GM18507 (cell line): ENCODE measurements at regions not wholly inside any gene's neighbourhood (a gene's known extent, or its start where the extent isn't known, plus 50 kb on each side); places are given as distances from the start of the nearest gene placed in this dataset.

ENCODE experiments used
- DNase-seq: peaks from one replicate; pipeline ENCODE4 v3.0.0; 2011; ENCODE audit warnings: low read depth; ENCODE audit not compliant: insufficient read length; ENCODE audit errors: extremely low spot score
- FAIRE-seq: peaks from 2 replicates; lab custom pipeline; 2011; peaks lifted over from hg19 to GRCh38; lab: Jason Lieb, UNC

DNA sequence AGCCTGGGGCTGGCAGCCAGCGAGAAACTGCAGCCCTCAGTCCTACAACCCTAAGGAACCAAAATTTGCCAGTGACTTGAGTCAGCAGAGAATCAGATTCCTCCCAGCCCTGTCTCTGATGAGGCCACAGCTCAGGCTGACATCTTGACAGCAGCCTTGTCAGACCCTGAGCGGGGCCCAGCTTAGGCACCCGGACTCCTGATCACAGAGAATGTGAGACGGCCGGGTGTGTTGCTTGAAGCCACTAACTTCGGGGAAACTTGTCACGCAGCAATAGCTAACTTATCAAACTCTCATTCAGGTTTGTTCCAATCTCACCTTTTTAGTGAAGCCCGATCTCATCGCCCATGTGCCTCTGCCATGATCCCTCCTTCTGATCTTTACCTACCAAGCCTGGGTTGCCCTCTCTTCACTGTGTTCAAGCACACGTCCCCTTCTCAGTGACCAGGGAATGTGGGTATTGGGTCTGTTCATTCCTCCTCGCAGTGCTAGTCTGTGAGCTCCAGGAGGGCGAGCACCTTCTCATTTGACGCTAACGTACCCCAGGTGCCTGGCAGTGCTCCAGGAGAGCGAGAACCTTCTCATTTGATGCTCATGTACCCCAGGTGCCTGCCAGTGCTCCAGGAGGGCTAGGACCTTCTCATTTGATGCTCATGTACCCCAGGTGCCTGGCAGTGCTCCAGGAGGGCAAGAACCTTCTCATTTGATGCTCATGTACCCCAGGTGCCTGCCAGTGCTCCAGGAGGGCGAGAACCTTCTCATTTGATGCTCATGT, 280.7 kb downstream of the BRD1 start:
- FAIRE-seq (no peak), DNase-seq (no peak)

DNA sequence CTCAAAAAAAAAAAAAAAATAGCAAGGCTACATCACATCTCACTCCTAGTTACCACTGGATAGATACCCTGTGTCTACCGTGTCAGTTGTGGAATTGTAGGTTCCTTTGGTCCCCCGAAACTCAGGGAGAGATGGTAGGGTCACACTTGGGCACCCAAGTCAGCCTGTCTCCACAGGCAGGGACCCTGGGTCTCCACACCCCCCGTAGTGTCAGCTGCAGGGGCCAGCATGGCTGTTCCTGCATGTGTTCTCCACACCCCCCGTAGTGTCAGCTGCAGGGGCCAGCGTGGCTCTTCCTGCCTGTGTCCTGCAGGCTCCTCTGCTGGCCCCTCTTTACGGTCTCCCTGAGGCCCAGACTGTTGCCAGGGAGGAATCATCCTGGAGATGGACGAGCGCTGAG, 282.1 kb downstream of the BRD1 start:
- no peak for DNase-seq
- FAIRE-seq = no peak

DNA sequence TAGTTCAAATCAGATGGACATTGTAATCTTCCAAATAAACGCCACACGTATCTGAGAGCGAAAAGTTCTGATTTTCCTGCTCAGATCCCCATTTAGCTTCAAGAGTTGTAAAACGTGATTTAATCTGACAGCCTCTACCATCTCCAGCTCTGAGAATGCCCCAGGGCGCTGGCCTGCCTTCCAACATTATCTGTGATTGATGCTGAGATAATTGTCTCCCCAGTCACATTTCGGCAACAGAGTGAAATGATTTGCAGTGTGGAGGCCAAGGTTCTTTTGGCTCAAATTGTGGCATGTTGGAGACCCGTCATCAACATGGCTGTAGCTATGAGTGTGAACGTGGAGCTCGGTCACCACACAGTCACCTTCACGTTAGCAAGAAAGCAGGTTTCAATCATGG, 283.4 kb downstream of the BRD1 start:
- FAIRE-seq (no peak), DNase-seq (no peak)

DNA sequence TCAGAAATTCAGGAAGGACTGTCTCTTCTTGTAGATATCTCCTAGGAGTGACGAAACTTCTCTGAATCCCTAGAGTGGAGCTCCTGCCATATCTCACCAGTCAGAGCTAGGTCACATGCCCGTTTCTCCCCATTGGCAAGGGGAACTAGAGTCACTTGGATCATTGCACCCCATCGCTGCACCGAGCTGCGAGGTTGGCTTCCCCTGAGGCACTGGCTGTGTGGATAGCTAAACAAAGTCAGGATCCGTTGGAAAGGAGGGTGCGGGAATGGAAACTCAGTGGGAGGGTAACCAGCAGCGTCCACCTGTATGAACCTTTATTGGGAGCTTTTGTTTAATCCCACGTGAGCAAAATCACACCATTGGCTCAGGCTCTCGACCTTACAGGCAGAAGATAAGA, 283.8 kb downstream of the BRD1 start:
- DNase-seq (no peak), FAIRE-seq (no peak)

DNA sequence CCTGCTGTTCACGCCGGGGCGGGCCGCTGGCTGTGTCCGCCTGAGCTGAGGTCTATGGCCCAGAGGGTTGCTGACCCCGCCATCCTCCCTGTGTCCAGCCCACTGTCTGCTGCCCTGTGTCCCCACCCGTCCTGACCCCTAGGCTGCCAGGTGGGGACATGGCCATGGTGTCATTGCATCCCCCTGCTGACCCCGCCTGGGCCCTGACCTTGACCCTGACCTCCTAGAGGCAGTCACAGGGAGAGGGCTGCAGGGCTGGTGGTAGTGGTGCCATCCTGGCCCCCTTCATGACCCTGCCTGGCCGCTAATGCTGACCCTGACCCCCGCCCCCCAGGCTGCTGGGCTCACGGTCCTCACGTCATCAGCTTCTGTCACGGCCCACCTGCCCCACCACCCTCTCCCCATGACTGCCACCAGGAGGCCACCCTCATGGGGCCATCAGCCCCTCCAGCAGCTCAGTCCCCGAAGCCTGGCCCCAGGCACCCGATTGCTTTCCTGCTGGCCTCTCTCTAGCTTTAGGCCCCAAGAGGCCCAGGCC, 285.9 kb downstream of the BRD1 start:
- DNase-seq (no peak), FAIRE-seq (no peak)

DNA sequence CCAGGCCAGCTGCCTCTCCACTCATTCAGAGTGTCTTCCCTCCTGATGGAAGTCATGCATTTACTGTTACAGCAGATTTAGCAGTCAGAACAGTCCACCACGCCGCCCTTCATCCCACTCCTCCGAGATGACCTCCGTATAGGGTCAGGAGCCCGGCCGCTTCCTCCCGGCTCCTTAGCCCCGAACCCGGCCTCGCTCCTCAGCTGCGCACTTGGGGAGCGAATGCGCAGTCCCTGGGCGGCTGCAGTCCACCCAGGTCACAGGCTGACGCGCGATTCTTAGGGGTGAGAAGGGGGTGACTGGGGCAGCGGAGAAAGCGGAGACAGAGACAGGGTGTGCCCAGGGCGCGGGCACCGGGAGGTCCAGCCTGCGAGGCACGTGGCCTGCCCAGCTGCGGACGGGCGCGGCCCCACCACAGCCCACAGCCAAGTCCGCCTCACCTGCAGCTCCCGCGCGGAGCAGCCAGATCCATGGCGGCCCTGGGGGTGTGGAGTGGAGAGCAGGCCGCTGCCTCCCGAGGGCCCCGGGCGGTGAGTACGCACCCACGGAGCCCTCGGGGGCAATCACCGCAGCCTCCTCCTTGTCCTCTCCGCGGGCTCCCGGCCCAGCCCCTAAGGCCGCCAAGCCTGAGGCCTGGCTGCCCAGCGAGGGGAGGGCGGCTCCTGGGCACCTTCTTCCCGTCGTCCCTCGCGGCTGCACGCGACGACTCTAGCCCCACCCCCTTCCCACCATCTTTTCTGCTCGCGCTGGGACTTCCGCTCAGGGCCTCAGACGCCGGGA, 286.6 kb downstream of the BRD1 start:
- DNase-seq (no peak), FAIRE-seq (no peak)

DNA sequence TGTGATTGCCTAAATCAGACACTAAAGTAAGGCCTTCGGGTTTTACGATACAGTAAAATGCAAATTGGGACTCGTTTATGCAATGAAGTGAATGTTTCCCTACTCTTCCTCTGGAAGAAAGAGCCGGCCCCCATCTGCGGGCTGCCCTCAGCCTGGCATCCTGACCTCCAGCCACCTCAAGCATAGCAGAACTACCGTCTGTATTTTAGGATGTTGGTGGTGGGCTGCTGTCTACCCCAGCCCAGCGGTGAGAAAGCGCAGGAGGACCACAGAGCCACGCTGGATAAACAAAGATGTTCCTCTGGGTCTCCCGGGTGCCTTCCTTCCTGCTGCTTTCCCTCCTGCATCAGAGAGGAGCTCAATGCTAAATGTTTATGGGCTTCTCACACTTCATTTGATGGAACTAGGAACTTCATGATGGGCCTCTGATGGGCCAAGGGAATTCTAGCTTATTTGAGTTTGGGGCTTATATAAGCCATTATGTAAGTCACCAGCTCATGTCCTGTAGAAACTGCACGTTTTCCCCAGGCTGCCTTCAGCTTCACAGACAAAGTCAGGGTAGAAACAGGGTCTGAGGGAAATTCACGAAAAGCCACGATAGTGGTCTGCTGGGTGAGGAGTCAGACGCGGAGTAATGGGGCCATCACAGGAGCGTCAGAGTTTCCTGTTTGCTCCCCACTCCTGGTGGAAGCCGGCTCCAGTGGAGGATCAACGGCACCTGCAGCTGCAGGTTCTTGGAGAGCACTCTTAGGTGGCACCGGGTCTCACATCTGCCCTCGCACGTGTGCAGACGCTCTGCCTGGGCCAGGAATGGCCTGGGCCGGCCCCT, 287.4 kb downstream of the BRD1 start:
- DNase-seq = no peak
- no peak for FAIRE-seq

DNA sequence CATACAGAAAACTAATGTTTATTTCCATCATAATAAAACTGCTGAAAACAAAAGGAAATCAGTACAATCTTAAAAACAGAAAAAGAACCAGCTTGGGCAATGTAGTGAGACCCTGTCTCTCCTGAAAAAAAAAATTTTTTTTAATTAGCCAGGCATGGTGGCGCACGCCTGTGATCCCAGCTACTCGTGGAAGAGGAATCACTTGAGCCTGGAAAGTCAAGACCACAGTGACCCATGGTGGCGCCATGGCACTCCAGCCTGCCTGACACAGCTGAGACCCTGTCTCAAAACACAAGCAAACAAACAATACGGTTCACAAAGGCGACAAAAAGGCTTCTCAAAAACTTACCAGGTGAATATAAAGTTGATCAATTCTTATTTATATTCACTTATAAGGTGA, 289.7 kb downstream of the BRD1 start:
- DNase-seq = no peak

DNA sequence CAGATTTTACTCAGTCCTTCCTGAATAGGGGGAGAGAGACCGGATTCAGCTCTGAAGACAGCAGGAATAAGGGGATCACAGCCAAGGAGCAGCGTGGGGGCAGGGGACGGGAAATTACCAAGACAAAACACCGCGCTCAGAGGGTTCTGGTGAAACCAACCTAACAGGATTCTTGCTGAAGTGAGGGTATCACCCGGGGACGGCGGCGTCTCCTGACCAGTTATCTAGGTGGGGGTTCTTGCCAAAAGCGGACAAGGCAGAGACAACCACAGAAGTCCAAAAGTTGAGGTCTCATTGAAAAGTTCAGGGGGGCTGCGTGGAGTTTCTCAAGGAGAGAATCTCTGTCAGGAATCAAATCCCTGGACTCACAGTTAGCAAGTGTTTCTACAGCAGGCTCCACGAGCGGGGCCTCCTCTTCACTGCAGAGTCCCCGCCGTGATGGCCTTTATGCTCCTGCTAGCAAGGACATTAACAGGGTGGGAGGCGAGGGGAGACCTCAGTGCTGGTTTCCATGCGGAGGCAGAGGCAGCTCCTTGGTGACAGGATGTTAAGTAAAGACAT, 291.0 kb downstream of the BRD1 start:
- no peak for FAIRE-seq
- no peak for DNase-seq

More for the DNA sequence above, 289.7 kb downstream of the BRD1 start:
- no peak for FAIRE-seq

DNA sequence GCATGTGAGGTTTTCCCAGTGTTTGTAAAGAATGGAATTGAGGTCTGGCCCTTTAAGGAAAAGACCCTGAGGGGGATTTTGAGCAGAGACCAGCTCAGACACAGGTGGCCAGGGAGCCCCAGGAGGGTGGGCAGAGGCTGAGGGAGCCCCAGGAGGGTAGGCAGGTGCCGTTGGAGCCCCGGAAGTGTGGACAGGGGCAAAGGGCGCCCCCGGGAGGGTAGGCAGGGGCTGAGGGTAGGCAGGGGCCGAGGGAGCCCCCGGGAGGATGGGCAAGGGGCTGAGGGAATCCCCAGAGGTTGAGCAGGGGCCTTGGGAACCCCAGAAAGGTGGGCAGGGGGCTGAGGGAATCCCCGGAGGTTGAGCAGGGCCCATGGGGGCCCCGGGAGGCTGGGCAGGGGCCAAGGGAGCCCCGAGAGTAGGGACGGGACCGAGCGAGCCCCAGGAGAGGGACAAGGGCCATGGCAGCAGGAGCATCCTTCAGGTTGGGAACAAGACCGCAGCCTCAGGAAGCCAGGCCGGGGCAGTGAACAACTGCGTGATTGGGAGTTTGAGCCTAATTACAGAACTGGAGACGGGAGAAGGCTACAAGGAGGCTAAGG, 292.0 kb downstream of the BRD1 start:
- FAIRE-seq (no peak), DNase-seq (no peak)

DNA sequence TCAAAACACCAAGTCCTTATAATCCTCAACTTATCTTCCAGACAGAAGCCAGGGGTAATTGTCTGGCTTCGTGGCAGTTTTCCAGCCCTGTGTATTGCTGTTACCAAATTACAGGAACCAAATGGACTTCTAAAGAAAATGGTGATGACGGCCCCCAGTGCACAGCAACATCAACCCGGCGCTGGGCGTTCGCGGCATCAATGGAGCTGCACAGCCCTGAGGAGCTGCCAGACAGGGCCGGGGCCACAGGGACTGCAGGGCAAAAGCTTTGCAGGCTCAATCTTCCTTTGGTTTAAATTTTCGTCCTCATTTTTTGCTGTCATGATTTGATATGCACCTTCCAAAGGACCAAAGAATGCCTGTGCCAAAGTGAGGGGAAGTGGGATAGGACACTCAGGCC, 292.5 kb downstream of the BRD1 start:
- FAIRE-seq = no peak
- no peak for DNase-seq

DNA sequence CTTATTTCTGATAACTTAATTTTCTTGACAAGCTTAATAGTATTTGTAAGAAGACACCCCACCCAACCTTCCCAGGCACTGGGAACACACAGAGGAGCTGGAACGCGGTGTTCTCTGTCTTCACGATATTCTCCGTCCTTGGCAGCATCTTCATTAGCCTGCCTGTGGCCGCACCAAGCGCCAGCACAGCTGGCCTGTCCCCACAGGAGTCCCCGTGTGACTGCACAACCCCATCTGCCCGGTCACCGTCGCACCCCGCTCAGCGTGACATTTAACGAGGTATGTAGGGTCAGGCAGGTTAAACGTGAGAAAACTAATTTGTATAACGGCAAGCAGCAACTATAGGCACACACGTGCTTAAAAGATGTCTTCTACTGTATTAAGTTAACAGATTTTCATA, 293.3 kb downstream of the BRD1 start:
- DNase-seq = no peak
- FAIRE-seq = no peak

DNA sequence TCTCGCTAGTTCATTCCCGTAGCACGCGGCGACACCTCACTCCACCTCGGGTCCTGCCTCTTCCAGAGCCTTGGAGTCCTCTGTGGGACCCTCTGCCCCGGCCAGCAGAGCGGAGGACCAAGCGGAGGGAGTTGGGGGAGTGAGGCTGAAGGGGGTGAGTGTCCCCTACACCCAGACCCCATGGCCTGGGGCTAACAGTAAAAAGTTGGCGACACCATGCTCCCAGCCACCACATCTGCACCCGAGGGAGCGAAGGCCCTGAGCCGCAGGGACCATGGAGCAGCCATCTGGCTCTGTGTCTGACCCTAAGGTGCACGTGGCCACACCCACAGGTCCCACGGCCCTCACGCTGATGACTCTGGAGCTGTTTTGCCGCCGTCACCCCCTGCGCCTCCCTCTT, 293.8 kb downstream of the BRD1 start:
- DNase-seq (no peak), FAIRE-seq (no peak)

DNA sequence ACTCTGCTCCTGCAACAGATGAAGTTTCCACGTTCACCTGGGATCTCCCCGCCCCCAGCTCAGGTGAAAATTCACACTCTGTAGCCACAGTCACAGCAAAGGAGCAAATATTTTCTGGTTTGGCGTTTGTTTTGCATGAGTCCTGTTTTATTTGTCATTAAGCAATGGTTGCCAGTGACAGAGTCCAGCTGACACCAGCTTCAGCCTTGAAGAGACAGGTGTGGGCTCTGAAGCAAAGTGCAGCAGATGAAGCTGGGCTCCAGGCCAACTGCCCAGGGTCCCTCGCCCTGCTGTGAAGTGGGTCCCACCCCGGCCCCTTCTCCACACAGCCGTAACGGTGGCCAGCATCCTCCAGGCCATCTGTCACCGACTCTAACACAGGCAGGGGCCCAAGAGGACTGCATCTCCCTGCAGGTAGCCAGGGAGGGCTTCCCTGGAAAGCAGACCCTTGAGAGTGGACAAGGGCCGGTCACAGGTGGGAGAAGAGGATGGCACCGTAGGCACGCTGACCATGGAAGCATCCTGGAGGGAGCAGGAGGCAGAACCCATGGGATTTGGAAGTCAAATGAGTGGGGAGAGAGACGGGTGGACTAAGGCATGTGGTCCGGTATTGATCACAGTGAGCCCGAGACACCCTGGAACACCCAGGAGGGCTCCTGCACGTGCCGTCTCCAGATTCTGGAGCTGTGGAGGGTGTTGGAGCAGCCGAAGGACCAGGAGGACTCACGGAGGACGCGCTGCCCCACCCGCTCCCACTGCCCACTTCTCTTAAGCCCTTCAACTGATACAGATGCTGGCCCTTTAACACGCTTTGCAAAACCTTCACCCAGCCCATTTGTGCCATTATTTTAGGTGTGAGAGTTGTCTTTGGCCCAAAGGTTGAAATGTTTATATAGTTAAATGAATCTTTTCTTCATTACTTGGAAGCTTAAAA, 294.5 kb downstream of the BRD1 start:
- FAIRE-seq (no peak), DNase-seq (no peak)

DNA sequence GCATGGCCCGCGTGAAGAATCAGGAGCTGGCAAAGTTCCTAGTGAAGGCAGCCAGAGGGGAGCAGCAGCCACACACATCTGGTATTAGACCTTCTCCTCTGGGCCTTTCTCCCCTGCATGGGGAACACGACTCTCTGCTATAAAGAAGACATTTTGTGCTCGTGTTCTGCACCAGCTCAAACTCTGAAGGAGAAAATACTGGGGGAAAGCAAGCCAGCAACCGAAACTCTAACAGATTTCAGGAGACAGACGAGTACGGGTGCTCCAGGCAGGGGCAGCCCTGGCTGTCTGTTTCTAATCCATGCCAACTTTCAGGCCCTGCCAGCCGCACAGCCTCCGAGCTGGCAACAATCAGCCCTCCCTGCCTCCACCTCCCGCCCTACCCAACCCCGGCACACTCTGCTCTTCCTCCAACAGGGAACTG, 296.3 kb downstream of the BRD1 start:
- DNase-seq (no peak), FAIRE-seq (no peak)

DNA sequence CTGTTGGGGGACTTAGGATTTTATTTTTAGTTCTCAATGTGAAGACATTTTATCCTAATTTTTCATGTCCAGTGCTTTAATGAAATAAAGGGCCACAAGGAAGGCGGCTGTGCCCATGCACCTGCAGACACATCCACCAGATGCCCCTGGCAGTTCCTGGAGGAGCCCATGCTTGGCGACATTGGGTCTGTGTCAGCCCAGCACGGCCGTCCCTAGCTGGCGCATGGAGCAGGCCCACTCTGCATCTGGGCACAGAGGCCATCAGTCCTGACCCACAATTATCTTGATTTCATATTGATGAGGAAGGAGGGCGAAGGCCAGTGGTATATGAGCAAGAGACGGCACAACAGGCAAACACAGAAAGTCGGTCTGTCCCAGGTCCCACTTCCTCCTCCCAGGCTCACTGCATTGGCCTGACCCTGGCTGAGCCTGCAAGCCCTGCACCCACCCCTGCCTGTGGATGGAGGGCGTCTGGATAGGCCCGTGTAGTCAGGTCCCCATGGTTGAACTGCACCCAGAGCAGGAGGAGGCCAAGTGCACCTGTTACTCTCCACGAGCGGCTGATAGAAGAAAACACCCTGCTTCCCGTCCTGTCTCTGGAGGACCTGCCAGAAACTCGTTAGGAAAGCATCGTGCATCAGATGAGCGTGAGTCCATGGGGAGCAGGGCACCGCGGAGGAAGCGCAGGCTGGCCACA, 296.9 kb downstream of the BRD1 start:
- DNase-seq (no peak), FAIRE-seq (no peak)

DNA sequence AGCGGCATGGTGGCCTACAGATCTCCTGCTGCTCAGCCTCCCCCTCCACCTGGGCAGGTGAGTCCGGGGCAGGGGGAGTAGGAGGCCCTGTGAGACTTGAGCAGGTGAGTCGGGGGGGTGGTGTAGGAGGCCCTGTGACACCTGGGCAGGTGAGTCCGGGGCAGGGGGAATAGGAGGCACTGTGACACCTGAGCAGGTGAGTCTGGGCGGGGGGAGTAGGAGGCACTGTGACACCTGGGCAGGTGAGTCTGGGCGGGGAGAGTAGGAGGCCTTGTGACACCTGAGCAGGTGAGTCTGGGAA, 299.3 kb downstream of the BRD1 start:
- no peak for DNase-seq
- FAIRE-seq = no peak
